Brain pericyte (primary cell): ENCODE measurements at regions not wholly inside any gene's neighbourhood (a gene's known extent, or its start where the extent isn't known, plus 50 kb on each side); places are given as distances from the start of the nearest gene placed in this dataset.

Experiments
- DNase-seq: peaks from one replicate; pipeline ENCODE4 v3.0.0-alpha.2; 2012; ENCODE audit warnings: low read depth, low spot score

DNA sequence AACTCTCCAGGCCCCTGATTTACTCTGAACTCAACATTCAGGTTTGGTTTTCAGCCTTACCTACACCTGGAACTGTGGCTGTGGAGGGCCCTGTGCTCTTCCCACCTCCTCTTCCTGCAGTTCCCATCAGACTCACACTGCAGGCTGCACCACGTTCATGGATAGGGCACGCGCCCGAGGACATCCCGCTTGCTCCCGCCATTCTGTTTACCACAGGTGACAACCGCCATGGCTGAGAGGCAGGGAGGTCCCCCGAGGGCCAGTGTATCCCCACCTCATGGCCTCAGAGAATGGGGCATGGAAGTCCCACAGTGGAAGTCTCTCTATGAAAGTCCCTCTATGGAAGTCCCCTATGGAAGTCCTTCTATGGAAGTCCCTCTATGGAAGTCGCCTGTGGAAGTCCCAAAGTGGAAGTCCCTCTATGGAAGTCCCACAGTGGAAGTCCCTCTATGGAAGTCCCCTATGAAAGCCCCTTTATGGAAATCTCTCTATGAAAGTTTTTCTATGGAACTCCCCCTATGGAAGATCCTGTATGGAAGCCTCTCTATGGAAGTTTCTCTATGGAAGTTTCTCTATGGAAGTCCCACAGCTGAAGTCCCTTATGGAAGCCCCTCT is 358.4 kb upstream of the SALL3 start:
- no peak for DNase-seq

DNA sequence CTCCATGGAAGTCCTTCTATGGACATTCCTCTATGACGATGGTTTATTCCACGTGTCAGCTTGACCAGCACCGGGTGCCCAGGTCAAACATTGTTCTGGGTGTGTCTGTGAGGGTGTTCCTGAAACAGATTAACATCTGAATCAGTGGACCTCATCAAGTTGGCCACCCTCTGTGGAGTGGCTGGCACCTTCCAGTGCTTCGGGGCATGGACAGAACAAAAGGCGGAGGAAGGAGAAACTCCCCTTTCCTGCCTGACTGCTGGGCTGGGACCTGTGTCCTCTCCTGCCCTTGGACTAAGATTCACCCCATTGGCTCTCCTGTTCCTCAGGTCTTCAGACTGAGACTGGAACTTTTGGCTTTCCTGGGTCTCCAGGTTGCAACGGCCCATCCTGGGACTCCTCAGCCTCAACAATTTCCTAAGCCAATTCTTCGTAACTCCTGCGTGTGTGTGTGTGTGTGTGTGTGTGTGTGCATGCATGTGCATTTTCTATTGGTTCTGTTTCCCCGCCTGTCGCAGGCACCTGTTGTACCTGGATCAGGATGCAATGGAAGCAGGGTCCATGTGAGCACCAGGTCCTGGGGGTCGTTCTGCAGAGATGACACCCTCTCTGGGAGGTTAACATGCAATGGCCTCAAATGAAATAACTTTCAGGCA is 357.2 kb upstream of the SALL3 start:
- DNase-seq: no peak

DNA sequence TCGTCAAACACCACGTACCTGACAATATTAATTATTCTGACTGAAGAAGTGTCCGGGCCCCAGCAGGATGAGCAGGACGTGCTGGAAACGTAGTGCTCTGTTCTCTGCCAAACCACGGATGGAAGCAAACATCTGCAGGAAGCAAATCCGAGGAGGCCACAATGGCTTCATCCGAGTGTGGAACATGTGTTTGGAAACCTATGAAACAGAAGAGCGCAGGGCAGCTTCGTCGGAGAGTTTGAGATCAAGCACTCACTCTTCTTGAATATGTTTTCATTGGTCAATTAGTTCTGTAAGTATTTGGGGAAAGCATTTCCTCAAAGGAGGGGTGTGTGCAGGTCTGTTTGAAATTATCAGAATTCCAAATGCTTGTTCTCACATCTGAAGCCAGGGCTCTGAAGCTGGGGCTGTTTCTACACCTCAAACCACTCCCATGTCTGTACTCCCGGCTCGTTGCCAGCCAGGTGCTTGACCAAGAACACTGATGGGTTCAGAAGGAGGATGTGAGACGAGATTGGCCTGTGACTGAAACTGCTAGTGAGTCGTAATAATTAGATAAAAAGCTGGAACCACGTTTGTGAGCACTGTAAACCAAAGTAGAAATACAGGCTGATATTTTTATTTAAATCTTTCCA is 356.6 kb upstream of the SALL3 start:
- no peak for DNase-seq

DNA sequence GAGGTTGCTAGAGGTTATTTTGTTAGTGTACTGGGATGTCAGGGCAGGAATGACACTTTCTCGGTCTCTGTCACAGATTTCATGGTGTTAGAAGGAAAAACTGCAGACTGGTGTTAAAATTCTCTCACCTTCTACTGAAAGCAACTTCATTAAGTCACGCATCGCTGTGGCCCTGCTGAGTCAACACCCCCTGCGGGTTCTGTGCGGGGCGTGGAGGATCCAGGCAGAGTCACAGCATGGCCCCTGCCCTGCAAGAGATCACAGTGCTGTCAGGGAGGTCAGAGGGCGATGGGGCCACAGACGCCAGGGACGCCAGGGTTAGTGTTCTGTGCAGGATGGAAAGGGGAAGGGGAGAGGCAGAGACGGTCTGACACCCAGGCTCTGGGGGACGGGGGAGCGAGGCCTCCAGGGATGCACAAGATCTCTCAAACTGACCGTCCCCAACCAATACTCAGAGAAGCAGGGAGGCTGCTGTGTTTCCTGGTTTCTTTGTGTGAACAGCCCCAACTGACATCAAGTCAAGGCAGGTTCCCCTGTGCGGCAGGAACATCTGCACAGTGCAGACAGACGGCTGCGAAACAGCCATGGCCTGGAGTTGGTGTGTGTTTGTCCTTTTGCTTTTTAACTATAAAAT is 354.9 kb upstream of the SALL3 start:
- no peak for DNase-seq

DNA sequence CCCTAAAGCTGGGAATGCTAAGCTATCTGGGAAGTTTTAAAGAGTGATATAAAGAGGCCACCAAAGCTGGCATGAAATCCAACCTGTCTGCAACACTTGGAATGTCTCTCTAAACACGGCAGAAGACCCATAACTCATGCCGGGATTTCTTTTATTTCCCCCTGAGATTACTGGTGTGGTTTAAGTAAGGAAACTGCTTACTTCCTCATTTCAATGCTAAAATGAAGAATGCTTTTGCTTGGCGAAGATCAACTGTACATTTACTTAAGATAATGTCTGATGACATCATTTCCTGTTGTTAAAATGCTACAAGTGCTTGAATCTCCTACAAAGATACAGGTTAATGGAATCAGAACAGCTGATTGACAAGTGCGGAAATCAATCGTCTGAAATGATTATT is 353.8 kb upstream of the SALL3 start:
- DNase-seq: no peak

DNA sequence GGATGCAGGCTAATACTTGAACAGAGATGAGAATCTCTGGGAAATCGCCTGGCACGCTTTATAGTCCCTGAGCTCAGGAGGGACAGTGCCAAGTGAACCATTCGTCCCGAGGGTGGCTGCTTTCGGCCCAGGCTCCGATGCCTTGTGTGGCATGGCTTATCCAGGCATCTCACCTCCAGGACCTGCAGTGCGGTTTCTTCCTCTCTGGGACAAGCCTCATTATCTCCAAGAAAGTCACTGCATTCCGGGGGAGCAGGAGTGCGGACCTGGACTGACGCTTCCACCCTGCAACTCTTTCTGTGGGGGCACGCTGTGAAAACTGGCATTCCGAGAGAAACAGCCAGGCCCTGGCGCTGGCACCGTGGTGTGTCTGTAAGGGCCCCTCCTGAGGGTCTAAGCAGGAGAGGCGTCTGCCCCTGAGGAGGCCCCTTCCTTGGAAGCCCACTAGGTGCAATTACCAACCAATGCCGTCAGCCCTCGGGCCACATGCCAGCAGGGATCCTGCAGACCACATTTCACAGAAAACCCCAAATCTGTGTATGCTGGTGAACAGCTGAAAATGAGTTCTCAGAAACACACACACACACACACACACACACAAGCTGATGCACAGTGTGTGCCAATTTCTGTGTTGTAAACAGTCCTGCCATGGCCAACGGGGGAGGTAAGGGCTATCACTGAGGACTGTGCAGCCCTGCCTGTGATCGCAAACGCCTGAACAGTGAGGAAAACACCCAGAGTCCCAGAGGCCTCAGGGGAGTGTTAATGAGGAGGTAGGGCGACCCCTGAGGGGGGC is 351.9 kb upstream of the SALL3 start:
- DNase-seq: no peak

DNA sequence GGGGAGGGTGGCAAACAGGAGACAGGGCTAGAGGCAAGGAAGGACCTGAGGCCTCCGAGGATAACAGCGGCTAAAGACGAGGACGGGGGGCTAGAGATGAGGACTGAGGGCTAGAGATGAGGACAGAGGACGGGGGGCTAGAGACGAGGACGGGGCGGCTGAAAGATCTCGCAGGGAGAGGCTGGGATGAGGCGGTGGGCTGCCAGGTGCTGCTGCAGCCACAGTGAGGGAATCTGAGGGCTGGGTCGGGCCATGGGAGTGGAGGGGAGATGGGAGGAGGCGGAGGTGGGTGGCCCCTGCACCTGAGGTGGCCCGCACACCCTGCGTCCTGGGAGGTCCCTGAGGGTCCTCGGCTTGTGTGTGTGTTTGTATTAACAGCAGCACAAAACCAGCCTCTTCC is 350.2 kb upstream of the SALL3 start:
- no peak for DNase-seq

DNA sequence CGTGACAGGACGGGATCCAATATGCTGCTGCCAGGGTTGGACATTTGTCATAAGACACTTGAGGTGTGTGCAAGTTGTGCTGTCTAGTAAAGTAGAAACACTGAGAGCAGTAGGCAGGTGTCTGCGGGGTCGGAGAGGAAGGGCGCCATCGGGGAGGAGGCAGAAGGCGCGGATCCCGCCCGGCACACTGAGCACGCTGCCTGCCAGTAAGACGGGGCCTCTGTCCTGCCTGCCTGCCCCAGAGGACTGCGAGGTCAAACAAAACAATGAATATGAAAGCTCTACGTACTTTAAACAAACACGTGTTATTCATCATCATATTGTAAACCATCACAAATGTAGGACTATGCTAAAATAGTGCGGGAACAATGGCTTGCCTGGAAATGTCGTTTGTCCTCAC is 349.3 kb upstream of the SALL3 start:
- no peak for DNase-seq

DNA sequence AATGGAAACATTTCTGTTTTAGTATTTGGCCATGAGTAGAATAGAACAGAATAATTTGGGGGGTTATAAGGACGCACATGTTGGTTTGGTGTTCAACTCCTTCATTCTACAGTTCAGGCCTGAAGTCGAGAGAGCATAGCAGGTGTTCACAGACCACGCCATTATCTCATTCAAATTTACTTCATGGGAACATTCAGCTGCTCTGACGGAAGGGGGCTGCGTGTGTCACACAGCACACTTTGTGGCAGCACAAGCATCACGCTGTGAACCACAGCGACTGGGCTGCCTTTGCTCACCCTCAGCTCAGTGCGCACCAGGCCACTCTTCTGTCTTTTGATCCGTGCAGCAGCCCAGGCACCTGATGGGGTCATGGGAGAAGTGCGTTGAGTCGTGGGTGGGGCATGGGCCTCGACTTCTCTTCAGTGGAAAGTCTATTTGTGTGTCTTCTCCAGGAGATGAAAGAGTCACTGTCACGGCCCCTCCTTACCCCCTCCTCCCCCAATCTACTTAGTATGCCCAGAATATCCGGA is 348.6 kb upstream of the SALL3 start:
- DNase-seq: no peak

DNA sequence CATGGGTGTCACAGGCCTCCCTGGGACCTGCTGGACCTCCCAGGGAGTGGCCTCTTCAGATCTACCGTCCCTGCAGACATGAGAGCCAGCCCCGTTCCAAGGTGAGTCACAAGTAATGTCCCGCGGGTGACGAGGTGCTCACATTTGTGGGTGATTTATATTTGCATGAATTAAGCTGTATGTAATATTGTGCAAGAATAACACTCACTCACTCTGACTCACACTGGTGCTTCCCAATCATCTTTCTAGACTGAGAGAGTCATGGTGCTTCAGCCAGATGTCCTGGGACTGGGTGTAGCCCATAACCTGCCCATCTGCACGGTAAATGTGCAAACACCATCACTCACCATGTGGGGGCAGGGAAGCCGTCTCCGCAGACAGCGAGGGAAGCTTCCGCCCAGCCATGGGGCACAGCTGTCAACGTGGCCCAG is 347.5 kb upstream of the SALL3 start:
- no peak for DNase-seq

DNA sequence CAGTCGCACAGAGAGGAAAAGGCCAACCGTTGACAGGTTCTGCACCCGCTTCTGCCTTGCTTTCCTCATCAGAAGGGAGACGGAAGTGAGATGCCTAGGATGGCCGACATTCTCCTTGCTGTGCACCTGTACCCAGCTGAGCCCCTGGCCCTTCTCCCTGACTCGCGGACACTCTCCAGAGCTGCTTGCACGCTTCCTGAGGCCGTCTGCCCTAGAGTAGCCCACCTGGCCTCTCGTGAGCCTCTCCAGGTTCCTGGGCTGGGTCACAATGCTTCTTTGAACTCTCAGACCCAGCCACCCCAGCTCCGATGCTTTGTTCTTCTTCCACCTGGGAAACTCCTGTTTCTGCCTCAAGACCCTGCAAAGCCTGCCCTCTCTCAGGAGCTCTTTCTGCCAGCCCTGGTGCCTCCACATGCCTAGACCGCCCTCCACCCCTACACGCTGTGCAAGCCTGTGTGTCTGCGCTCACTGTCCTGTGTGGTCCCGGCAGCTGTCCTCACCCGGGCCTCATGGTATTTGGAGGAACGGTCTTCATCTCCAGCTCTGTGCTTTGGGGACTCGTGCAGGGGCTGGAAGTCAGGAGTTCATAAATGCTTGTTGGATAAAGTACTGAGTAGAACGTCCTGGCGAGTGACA is 345.4 kb upstream of the SALL3 start:
- DNase-seq: no peak

DNA sequence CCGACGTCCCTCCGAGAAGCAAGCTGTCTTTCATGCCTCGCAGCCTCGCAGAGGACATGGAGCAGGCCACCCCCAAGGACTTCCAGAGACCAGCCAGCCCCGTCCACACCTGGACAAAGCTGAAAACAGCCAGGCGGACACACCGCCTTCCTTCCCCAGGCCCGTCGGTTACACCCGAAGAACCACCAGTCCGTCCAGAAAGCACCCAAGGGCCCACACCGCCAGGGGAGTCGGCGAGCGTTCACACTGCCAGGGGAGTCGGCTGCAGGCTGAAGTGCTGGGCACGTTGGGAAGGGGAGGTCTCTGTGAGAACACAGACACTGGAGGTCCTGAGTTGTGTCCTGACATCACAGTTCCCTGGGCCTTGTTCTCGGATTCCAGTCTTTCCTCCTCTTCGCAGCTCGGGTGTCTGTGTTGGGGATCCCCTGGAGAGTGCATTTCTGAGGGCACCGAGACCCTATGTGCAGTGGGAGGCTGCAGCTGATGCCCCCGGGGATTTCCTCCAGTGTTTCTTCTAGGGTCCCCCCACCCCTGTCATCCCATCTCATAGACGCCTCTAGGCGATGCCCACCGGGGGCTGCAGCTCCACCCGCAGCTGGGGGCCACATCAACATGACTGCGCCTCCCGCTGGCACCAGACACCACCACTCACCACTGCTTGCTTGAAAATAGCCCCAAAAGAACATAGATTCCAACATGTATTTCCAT is 344.4 kb upstream of the SALL3 start:
- DNase-seq: no peak

DNA sequence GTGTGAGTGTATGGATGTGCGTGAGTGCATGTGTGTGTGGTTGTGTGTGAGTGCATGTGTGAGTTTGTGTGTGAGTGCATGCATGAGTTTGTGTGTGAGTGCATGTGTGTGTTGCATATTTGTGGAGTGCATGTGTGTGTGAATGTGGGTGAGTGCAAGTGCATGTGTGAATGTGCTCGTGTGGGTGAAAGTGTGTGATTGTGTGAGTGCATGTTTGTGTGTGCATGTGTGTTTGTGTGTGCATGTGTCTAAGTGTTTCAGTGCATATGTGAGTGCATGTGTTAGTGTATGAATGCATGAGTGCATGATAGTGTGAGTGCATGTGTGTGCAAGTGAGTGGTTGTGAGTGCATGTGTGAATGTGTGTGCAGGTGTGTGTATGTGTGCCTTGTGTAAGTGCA is 343.4 kb upstream of the SALL3 start:
- DNase-seq: no peak

DNA sequence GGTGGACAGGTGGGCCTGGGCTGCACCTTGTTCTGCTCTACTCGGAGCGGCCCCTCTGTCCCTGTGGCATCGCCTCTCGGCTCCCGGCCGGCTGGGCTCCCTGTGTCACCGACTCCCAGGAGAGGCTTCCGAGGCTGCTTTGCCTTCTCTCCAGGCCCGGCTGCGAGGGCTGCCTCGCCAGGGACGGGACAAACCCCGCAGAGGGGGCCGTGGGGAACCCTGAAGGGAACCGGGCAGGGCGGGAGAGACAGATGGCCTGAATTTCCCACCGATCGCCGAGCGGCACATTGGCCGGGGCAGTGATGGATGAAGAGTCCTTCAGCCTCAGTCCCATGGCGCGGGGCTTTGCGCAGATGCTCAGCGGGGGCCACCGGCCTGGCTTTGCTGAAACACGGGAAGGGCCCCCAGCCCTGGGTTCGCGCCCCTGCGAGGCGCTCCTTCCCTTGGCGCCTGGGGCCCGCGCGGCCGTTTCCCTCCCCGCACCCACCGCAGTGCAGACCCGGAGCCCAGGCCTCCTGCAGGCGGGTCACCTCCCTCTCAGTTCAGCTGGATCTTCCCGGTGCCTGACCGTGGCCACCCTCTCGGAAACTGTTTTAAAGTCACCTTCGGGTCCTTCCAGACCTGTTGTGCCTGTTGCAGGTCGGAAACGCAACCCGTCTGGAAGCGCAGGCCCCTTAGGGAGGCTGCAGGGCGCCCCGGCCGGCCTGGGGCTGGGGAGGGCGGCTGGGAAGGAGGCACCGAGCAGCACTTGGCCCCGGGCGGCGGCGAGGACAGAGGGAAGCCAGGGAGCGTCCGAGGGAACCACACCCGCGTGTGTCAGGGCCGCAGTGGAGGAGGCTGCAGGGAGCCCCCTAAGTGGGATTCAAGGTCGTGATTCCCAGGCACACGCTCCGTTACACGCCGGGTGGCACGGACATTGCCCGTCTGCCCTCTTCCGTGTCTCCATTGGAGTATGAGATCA is 341.9 kb upstream of the SALL3 start:
- no peak for DNase-seq

DNA sequence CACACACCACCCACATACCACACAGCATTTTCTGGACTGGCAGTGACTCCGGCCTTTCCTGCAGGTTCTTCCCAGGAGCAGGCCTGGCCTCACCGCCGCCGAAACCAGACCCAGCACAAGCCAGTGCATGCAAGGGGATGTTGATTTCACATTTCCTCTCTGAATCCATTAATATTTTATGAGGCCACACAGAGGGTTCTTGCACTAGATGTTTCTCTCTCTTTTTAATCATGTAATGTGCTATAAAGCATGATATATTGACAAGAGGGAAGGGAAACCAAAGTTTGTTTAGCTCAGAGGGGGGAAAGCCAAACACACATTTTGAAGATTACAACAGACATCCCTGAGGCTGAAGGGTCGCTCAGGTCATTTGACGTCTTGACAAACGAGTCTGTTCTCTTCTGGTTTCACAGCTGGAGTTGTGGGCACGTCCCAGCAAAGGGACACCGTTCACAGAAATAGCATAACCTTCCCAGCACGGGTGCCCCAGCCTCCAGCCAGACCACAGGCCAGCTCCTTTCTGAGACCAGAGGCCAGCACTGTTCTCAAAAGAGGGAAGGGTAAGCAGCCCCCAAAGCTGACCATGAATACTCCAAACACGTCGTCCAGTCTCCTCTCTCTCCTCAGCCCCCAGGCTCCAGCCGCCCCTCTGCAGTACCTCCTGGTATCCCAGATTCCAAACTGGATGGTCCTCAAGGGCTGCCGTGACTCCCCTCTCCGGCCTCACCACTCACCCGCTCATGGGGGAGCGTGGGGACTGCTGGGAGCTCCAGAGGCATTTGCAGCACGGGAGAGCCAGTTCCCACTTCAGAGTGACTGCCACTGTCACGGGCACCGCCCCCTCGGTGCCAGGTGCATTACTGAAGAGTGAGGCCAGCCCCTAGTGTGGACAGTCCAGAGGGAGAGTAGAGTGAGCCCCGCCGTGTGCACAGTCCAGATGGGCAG is 340.3 kb upstream of the SALL3 start:
- DNase-seq: no peak

DNA sequence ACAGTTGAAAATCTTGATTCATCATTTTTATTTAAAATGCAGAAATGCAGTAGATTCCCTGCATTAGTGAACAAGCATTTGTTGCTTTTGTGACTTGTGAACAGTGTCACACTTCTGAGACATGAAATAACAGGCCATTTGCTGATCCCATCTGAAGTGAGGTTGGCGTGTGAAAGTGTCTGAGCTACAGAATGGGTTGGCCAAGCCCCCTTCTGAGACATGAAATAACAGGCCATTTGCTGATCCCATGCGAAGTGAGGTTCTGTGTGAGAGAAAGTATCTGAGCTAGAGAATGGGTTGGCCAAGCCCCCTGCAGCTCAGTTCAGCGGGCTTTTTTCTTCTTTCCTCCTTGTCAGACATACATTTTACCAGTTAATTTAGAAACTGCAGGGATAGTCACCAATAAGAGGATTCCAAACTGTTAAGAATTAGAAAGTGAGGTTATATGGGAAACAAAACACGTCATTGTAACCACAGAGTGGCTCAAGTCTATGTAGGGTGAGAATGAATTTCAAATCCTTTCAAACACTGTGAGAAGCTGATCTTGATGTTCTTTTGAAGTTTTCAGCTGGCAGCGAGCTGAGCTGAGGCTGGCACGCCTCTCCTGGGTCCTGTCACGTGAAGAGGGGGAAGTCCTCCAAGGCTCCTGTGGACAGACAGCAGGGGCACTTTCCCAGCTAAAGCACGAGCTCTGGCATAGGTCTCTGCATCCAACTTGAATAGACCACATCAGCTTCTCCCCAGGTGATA is 339.2 kb upstream of the SALL3 start:
- DNase-seq: no peak

DNA sequence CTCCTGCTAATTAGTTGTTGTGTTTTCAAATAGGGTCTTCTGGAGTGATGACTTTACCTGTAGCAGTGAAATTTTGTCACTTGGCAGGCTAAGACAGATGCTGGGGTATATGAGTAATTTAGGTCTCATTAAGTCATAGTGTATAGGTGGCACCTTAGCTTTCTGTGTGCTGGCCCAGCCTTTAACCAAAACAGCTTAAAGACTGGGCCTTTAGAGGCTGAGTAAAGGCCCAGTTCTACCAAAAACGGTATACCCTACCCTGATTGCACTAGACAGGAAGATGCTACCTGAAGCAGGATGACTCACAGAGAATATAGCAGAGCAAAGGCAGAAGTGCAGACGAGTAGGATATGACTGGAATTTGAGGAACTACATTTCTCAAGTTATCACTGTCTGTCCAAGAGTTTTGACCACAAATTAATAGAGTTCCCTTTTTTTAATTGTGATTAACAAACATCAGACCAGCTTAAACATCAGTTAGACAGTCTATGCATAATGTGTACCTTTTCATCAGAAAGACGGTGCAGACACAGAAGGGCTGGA is 337.9 kb upstream of the SALL3 start:
- DNase-seq: no peak
